Stimulated activated CD4-positive, alpha-beta T cell treated with anti-CD3 and anti-CD28 coated beads, Interleukin-15, amount 100 ng/mL, for 48 hours (primary cell): ENCODE measurements at regions not wholly inside any gene's neighbourhood (a gene's known extent, or its start where the extent isn't known, plus 50 kb on each side); places are given as distances from the start of the nearest gene placed in this dataset.
"Not testable (repeated sequence)": the region's sequence is repeated elsewhere in the genome, so short reads cannot be mapped to it uniquely, and the experiment has no call there.

Experiments
- DNase-seq, 2 donors: peaks; one replicate each; pipeline ENCODE4 v3.0.0-alpha.2; 2020; ENCODE audit warnings: low read depth in 2 of 2

DNA sequence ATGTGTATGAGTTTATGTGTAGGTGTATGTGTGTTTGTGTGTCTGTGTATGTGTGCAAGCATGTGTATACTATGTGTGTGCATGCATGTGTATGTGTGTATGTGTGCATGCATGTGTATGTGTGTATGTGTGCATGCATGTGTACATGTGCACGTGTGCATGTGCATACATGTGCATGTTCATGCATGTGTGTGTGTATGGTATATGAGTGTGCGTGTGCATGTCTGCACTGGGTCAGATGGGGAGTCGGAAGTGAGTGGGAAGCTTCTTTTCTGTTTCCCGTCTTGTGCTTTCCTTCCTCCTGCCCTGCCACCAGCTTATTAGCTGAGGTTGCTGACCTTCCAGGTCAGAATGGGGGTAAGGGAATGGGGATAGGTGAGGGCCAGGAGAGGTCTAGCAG lies 174.7 kb downstream of the MAP2K4 start:
- DNase-seq = no peak

DNA sequence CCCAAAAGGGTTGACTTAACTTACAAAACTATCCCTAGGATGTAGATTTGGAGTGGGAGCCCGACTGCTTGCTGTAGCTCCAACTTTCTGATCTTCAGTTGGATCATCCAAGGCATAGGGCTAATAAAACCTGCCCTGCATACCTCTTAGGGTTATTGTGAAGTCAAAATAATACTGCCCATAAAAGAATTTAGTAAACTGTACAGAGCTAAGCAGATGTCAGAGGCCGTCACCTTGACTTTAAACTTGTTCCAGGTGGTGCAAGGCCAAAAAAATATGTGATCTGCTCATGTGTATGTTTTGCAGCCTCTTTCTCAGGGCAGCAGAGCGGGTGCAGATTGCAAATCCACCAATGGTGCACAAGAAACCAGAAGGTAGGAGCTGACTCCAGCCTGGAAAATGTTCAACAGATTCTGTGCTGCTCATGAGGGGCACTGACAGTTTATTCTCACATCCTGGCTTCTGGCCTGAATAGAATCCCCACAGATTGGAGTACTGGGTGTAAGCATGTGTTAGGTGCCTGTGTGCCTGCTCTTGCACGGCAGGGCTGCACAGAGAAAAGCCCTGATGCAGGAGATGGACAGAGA lies 180.7 kb downstream of the MAP2K4 start:
- DNase-seq = no peak

DNA sequence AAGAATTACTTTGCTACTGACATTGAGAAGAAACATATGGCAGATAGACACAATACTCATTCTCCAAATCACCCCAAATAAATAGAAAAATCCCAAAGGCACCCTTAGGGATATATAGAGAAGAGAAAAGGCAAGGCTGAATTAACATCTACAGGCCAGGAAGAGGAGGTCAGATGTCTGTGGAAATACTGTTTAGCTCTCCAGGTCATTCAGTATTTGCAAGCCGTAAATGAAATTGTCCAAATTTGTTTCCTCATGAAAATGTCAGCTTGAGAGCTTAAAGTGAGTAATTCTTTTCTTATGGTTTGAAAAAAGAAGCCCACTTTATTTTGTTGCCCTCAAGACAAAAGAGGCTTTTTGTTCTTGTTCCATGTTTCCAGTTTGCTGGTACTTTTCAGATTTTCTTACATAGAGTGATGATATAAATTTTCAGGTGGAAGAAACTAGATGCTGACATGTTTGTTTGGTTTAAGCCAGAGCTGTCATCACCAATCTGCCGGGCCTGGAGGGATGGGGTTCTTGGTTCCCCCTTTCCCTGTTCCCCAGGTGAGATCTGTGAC lies 189.0 kb downstream of the MAP2K4 start:
- no peak for DNase-seq

DNA sequence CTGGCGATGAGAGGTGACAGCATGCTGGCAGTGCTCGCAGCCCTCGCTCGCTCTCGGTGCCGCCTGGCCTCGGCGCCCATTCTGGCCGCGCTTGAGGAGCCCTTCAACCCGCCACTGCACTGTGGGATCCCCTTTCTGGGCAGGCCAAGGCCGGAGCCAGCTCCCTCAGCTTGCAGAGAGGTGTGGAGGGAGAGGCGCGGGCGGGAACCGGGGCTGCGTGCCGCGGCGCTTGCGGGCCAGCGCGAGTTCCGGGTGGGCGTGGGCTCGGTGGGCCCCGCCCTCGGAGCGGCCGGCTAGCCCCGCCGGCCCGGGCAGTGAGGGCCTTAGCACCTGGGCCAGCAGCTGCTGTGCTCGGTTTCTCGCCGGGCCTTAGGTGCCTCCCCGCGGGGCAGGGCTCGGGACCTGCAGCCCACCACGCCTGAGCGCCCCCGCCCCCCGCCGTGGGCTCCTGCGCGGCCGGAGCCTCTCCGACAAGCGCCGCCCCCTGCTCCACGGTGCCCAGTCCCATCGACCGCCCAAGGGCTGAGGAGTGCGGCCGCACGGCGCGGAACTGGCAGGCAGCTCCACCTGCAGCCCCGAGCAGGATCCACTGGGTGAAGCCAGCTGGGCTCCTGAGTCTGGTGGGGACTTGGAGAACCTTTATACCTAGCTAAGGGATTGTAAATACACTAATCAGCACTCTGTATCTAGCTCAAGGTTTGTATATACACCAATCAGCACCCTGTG lies 200.2 kb downstream of the MAP2K4 start:
- not testable (repeated sequence) for DNase-seq

DNA sequence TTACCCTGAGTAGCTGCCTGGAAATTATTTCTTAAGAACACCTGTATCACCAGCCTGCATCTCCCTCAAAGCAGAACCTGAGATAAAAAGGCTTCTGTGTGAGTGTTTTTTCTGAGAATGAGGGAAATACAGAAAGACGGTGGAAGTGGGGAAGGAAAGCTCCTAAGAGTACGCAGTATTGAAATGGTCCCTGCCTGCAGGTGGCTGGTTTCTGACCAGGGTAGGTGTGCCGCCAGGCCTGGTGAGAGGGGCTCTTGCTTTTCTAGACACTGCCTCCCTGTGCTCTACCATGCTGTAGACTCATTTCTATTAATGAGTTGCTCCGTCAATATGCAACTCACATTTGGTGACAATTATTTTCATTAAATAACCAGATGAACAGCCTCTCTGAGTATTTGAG lies 201.7 kb downstream of the MAP2K4 start:
- DNase-seq = no peak

DNA sequence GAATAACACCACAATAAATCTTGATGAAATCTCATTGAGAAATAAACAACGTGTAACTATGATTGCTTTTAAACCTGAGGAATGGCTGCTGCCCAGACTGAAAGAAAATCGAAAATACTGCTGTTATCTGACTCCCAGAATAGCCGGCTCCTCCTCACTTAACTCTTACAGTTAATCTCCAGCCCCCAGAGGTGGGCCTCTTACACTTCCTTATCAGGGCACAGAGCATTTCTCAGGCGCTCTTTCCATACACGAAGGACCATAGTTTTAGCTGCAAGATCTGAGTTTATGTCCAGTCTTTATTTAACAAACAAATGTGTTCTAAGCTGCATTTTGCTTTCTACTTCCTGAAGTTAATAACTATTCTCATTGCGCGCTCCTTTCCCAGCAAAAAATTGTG lies 206.9 kb downstream of the MAP2K4 start:
- DNase-seq = no peak

DNA sequence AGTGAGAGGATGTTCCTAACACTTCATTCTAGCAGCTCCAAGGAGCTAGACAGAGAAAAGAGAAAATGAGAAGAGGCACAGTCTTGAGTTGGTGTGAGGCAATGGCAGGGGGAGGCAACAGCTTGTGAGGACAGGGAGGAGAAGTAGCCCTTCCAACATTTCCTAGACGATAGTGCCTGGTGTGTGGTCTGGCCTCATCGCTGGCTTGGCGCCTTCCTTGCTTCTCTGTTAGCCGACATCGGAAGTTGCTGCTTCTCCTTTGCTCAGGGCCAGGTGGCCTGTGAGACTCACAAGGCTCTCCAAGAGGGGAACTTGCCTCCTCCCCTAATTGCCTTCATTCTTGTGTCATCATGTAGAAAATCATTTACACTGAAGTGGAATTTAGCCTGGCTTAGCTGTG lies 208.7 kb downstream of the MAP2K4 start:
- no peak for DNase-seq

DNA sequence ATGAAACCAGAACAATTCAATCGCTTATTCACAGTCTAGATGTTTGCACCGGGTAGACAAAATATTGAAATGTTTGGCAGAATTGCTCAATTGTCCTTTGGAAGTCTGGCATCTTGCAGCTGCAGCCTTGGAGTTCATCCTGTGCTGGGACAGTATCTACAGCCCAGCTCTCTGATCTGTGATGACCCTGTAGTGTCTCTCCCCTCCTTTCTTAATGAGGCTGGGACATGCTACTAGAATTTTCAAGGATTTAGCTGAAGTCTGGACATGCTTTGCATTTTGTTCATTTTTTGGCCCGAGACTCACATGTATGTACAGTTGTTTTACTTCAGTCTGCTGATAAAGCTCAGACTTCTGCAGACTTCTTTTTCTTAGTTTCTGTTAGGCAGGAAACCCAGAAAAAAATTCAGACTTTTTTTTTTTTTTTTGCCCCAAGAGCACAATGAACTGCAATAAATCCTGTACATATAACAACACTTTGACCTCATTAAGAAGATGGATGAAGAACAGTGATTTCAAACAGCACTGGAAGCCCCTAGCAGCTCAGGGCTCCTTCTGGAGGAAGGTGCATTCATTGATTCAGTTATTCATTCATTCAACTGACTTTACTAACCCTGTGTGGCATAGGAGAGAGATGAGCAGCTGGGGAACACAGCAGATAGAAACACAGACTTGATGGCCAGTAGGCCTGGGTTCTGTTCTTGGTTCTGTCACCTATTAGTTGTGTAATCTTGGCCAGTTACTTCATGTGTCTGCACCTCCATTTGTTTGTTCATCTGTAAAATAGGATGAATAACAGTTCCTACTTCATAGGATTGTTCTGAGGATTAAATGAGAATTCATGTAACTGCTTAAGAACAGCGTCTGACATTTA lies 210.0 kb downstream of the MAP2K4 start:
- no peak for DNase-seq

DNA sequence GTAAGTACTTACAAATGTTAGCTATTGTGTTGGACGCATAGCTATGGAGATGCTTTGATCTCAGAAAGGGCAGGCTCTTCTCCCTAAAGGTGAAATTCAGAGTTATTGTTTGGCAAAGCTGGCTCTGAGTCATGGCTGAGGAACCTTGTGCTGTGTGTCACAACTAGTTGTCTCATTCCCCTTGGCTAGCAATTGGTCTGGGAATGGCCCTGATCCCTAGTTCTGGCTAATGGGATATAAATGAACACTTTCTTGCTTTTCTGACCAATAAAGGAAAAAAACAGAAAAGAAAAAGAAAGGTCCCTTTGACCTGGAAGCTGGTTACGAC lies 210.6 kb downstream of the MAP2K4 start:
- no peak for DNase-seq

DNA sequence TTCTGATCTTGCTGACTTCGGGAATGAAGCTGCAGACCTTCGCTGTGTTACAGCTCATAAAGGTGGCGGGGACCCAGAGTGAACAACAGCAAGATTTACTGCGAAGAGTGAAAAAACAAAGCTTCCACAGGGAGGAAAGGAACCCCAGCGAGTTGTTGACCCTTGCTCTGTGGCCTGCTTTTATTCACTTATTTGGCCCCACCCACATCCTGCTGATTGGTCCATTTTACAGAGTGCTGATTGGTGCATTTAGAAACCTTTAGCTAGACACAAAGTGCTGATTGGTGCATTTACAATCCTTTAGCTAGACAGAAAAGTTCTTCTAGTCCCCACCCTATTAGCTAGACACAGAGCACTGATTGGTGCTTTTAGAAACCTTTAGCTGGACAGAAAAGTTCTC lies 218.3 kb downstream of the MAP2K4 start:
- not testable (repeated sequence) for DNase-seq

DNA sequence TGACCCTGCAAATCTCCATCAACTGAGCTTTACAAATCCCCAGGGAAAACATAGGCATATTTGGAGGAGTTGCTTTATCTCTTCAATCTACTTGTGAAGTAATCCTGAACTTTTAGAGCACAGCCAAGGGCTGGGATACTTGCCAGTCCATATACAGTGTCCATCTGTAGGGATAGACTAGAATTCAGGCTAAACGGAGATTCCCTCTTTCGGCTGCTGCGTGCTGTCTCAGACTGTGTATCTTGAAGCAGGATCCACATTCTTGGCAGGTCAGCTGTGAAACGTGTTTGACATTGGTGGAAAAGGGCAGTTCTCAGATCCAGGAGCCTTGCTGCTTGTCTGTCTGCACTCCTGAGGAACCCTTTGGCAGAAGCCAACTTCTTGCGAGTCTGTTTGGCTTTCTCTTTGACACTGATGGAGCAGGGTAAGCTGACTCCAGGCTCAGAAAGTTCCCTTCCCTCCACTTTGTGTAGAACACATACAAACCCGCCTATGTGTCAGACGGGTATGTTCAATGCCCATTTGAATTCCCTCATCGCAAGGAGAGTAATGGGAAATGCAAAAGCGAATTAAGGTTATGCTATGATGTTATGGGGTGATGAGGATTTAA lies 221.8 kb downstream of the MAP2K4 start:
- DNase-seq = no peak

DNA sequence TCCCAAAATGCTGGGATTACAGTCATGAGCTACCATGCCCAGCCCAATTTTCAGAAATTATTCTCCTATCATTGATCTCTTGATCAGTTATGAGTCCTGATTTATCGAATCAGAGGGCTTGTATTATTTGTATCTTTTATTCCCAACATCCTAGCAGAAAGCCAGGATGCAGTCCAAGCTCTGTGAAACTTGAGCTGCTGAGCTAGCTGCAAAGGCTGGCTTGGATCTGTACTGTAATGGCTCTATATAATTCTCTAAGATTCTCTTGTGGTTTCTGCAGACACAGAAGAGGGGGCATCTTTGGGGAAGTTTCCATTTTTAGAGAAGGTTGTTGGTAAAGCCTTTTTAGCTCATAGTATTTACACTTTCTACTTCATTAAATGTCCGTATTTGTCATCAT lies 227.1 kb downstream of the MAP2K4 start:
- no peak for DNase-seq

DNA sequence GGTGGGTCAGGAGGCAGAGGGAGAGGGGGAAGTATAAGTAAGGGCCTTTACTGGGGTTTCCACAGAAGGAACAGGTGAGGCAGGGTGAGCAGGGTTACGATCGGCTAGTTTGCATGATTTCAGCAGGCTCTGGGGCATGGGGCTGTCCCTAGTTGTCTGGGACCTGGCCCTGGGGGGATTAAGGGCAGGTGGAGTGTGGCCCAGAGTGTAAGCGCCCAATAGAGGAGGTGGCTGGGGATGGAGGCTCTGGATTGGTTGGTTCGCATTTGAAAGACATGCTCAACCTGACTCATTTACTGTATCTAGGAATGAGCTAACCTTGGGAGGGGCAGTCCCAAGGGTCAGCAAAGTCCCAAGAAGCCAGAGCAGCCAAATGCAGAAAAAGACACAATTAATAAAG lies 230.3 kb downstream of the MAP2K4 start:
- DNase-seq = no peak

DNA sequence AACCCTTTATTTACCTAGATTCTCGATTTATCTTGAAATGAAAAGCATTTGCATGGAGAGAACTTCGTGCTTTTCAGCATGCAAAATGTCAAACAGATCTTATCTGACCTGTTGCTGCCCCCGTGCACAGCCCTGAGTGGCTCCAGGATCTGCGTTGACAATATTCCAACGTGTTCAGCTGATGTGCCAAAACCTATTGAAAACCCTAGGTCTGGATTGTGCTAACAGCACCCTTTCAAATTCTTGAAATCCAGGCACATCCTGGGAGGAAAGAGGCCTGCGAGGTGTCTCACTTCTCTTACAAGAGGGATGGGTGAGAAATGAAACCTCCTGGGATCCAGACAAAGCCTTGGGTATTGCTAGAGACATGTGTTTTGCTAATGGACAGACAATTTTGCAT lies 231.8 kb downstream of the MAP2K4 start:
- DNase-seq = no peak

DNA sequence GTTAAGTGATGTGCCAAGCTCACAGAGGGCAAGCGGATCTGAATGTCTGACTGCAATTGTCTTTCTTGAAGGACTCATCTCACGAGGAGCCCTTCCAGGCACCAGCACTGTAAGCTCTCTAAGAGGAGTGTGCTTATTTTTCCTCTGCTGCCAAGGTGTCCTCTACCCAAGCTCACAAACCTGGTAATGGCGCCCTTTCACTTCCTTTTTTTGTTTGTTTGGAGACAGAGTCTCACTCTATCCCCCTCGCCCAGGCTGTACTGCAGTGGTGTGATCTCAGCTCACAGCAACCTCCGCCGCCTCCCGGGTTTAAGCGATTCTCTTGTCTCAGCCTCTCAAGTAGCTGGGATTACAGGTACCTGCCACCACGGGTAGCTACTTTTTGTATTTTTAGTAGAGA lies 233.8 kb downstream of the MAP2K4 start:
- DNase-seq = no peak

DNA sequence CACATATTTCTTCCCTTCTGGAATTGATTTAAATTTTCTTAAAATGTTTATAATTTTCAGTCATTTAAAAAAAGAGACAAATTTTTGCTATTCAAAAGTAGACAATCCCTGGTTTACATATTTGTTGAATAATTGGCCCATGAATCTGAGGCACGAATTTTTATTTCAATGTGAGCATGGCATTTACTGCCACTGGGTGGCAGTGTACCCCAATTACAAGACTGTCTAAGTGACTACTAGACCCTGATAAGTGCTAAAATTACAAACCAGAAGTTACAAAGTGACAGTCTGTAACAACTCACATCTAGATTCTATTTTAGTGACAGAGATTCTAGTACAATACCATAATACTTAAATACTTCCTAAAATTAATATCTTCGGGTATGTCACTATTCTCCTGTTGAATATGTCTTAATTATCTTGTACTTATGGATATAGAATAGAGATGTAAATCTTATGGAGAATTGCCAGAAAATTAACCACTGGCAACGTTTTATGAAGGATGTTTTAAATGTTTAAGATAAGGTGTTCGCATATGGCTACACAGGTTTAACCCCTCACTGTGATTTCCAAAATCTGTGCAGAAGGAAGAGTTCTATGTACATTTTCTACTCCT lies 235.8 kb downstream of the MAP2K4 start:
- DNase-seq = peak in 1 of 2 donors; percentile 7

DNA sequence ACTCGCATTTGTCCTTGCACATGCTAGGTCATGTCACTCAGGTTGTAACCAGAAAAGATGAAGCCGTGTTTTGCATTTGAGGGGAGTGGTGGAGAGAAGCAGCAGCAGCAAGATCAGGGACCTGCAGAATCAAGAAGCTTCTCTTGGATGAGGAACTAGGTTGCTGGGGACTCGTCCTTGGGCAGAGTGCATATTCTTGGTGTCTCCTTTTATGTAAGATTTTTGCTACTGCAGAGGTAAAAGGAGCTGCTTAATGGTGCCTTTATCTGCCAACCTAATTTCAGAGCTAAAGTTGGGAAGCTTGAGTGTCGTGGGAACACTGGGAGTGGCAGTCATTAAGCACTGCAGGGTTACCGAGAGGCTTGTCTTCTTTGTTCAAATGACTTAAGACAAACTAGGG lies 236.5 kb downstream of the MAP2K4 start:
- DNase-seq = no peak

DNA sequence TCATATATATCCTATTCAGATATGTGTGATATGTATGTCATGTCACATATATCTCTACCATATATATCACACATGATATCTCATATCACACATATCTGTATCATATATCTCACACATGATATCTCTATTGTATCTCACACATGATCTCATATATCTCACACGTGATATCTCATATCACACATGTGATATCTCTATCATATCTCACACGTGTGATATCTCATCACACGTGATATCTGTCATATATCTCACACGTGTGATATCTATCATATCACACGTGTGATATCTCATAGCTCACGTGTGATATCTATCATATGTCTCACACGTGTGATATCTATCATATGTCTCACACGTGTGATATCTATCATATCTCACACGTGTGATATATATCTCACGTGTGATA lies 240.7 kb downstream of the MAP2K4 start:
- DNase-seq = no peak

DNA sequence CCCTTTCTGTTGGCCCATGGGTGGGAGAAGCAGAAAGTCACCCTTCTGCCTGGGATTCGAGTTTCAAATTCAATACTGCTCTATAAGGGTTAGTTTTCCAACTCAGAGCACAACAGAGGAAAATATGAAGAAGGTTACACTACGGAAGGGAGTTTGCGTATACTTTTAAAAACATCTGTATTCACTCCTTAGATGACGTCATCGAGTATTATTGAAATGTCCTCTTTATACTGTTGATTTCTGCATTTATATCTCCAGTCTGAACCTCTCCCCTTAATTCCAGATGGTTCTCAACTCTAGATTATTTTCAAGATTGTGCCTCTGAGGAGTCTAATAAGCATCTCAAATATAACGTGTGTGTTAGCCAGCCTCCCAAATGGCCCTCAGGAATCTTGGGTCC lies 249.1 kb downstream of the MAP2K4 start:
- no peak for DNase-seq

DNA sequence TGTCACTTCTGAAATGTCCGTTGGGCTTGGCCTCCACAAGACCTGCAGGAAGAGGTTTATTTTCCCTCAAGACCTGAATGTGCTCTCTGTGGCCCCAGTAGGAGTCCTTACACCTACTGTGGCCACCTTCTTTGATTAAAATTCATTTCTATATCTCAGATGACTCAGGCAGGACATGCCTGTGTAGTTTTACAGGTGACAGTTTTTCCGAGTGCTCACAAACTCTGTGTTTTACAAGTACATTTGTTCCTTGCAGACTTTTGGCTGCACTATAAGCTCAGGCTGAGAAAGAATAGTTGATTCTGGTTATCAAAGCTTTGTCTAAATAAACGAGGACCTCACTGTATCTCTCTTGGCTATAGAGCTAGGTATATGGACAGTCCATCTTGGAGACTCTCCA lies 257.1 kb downstream of the MAP2K4 start:
- DNase-seq = no peak

DNA sequence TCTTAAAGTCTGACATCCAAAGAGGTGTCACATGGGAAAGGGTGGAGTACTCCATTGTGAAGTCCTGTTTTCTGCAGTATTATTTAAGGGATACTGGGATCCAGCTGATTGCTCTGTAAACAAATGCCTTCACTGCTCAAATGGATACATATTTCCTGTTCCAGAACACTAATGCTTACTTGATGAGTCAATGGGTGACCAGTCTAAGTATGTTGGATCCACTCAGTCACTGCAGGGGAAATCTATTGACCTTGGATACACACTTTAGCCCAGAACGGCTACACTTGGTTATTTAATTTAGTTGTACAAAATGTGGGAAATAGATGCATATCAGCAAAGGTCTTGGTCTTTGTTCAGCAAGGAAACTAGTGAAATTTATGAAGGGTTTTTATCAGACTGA lies 261.4 kb downstream of the MAP2K4 start:
- no peak for DNase-seq

DNA sequence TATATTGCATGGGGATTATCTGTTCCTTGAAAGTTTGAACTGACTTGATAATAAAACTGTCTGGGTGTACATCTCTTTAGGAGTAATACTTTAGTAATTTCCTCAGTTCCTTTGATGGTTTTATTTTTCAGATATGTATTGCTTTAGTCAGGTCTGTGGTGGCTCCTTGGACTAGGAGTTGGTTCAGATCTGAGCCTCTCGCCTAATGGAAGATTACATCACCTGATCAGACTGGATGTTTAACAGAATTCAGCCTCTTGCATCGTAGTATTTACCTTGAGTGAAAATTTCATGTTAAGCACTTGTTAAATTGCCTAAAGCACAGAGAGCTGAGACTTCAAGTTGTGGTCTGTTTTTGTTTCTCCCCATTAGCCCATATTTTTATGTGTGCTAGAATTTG lies 267.3 kb downstream of the MAP2K4 start:
- DNase-seq = no peak
